HG02759 (cell line): ENCODE measurements at regions not wholly inside any gene's neighbourhood (a gene's known extent, or its start where the extent isn't known, plus 50 kb on each side); places are given as distances from the start of the nearest gene placed in this dataset.

Experiments
- ATAC-seq: cut with Tn5 transposase; IDR thresholded peaks from one replicate; pipeline ENCODE4 v1.9.1; 2021; ENCODE audit warnings: mild to moderate bottlenecking, moderate library complexity; ENCODE audit not compliant: unreplicated experiment

- no peak for ATAC-seq
Measured at GRCh38 chr14:40944521-40944920, 662.2 kb upstream of the LRFN5 start.

DNA sequence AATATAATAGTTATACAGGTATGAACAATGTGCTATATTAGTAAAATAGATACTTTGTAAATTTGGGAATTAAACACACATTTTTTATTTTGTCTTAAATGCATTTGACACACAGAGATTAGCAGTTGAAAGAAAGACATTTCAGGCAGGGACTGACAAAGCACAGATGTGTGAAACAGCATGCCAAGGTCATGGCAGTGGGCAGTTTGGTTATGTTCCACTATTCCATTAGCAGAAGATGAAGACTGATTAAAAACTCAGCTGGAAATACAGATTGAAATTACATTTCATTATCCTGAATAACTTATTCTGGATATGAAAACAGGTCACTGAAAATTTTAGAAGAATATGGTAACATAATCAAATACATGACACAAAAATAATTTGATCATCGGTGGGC is 669.8 kb upstream of the LRFN5 start:
- ATAC-seq, result no peak

GRCh38 chr14:40920380-40920779 is 686.3 kb upstream of the LRFN5 start:
- ATAC-seq, result no peak

- no peak for ATAC-seq
Measured at GRCh38 chr14:40911141-40911540, 695.5 kb upstream of the LRFN5 start.

- no peak for ATAC-seq
Measured at GRCh38 chr14:40909906-40910305, 696.8 kb upstream of the LRFN5 start.

GRCh38 chr14:40903709-40904108 is 703.0 kb upstream of the LRFN5 start:
- no peak for ATAC-seq

DNA sequence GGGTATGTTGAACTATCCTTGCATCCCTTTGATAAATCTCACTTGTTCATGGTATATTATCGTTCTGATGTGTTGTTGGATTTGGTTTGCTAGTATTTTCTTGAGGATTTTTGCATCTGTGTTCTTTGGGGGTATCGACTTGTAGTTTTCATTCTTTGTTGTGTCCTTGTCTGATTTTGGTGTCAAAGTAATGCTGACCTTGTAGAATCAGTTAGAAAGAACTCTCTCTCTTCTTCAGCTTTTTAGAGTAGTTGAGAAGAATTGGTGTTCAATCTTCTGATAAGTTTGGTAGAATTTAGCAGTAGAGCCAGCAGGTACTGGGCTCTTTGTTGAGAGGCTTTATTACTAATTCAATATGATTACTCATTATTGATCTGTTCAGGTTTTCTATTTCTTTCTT is 707.2 kb upstream of the LRFN5 start:
- ATAC-seq, result no peak

DNA sequence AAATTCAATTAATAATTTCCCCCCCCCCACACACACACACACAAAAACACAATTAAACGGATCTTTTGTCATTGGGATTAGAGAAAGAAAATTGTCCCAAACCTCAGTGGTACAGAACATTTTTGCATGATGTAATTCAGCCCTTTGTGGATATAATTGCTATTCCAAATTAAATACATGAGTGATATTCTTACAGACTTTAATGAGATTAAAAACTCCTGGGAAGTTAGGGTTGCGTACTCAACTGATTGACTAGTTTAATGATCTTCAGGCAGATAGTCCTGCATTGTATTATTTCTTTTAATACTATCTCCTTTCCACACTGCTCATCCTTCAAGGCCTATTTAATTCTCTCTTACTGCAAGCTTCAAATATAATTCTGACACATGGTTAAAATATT is 711.8 kb upstream of the LRFN5 start:
- no peak for ATAC-seq

GRCh38 chr14:40889126-40889525 is 717.5 kb upstream of the LRFN5 start:
- no peak for ATAC-seq

DNA sequence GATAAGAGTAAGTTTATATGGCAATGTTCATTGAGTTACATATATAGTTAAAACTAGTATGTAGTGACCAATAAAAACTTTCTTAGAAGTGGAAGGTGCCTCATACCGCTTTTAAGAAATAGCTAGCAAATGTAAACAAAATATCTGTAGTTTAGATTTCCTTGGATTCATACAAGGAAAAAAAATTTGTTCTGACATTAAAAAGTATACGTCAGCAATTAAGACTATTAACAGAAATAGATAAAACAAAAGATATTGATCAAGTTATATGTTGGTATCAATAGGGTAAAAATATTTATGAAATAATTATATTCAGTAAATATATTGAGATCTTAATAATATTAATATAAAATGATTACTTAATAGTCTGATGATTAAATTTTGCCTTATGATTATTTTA is 718.8 kb upstream of the LRFN5 start:
- ATAC-seq, result no peak

- ATAC-seq, result no peak
Measured at GRCh38 chr14:40870252-40870651, 736.4 kb upstream of the LRFN5 start.

DNA sequence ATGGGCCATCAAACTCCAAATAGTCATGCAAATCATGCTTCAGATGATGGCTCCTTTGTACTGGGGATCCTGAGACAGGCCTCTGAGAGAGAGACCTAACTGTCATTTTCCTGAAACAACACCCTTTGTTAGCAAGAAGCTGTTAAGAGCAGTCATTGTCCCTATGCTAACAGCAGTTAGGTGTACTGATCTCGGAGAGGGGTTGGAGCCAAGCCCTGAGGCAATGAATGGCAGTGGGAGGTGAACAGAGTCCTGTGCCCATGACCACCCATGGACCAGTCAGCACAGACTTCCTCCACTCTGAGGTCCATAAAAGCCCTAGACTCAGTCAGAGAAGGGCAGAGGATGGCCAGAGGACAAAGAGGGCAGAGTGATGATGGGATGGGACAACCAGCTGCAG is 747.6 kb upstream of the LRFN5 start:
- no peak for ATAC-seq

- no peak for ATAC-seq
Measured at GRCh38 chr14:40855343-40855742, 751.3 kb upstream of the LRFN5 start.

DNA sequence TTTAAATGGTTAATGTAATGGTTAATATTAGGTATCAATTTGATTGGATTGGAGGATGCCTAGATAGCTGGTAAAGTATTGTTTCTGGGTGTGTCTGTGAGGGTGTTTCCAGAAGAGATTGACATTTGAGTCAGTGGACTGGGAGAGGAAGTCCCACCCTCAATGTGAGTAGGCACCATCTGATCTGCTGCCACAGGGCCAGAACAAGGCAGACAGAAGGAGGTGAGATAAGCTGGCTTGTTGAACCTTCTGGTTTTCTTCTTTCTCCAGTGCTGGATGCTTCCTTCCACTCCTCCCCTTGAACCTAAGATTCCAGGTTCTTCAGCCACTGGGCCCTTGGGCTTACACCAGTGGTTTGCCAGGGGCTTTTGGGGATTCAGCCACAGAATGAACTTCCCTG is 756.5 kb upstream of the LRFN5 start:
- no peak for ATAC-seq

DNA sequence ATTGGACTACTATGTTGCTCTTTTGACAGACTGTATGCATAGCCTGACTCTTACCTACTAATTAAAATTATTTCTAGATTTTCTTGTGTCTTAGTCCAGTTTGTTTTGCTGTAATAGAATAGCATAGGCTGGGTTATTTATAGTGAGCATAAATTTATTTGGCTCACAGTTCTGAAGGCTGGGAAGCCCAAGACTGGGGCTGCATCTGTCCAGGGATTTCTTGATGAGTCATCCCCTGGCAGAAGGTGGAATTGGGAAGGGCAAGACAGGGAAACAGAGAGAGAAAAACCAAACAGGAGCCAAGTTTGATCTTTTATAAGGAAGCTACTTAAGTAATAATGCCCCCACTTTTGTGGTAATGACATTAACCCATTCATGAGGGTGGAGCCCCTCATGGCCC is 759.2 kb upstream of the LRFN5 start:
- ATAC-seq, result no peak

GRCh38 chr14:40842816-40843215 is 763.9 kb upstream of the LRFN5 start:
- no peak for ATAC-seq

DNA sequence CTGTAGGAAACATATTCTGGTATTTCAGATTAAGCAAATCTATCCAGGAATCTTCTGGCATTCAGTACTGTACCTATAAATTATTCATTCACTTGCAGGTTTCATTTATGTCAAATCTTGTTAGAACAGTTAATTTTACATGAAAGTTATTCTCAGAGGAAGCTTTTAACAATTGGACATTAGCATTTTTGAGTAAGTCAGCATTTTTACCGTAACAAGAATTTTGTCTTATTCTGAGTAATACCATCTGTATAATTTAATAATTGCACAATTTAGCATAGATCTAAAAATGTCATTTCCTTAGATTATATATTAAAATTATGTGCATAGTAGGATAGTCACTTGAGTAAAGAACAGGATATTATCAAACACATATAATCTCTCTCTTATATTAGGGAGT is 764.8 kb upstream of the LRFN5 start:
- ATAC-seq, result no peak

- ATAC-seq, result no peak
Measured at GRCh38 chr14:40838601-40839000, 768.1 kb upstream of the LRFN5 start.

DNA sequence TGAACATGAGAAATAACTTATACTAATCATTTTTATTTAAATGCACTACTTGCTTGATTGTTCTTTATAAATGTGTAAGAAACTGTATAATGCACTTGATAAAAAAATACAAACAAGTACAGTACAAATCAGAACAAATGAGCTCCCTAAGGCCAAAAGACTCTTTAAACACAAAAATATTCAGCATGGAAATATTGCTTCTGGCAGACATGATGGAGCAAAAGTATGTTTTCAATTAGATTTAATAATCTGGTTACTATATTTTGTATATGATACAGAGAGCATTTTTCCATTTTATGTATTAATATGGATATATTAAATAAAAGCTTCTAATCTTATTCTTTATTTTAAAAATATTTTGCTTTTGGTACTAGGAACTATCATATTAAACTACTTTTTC is 800.2 kb upstream of the LRFN5 start:
- ATAC-seq, result no peak

DNA sequence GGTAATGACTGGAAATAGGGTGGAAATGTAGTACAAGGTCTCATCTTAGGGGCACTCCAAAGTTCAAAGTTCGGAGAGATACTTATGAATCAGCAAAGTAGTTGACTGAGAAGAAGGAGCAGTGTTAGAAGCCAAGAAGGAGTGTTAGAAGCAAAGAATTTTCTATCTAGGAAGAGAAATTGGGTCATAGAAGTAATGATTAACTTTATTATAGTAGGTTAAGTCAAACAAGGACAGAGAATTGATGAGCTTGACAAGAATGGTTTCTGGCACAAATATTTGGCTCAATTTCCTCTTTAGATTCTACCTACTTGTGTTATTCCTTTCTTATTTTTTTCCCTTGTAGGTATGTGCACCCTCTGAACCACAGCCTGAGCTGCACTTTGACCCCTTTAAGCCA is 810.5 kb upstream of the LRFN5 start:
- no peak for ATAC-seq

DNA sequence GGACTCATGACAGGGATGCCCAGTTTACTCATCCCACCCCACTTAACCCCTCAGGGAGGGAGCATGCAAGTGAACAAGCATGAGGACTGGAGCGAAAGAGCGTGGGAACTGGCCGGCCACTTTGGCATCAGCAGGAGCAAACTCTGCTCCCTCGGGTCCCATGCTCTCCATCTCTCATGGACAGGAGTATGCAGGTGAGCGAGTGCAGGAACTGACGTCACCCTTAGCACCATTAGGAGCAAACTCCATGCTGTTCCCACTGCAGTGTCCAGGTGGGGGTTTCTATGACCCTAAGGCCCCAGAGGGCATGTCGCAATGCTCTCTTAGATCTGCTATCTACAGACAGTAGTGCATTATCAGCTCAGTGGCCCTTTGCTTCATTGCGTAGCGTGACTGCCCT is 821.8 kb upstream of the LRFN5 start:
- ATAC-seq, result no peak

- ATAC-seq, result no peak
Measured at GRCh38 chr14:40762685-40763084, 844.0 kb upstream of the LRFN5 start.

DNA sequence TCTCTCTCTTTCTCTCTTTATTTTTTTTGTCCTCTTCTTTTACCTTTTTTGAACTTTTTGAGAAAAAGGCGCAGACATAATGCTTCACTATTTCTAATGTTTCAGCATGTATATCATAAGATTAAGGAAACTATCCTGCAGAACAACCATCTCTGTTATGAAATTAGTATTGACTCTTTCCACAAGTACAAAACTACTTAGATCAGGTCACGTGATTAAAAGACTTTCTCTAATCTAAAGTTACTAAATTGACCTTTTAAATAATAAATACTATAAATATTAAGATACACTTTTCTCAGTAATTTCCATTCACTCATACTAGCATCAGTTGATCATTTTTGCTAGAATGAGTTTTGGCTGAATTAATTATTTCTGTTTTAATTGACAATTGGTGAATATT is 844.5 kb upstream of the LRFN5 start:
- no peak for ATAC-seq

- ATAC-seq, result no peak
Measured at GRCh38 chr14:40760704-40761103, 846.0 kb upstream of the LRFN5 start.
